ENCODE measurements at regions not wholly inside any gene's neighbourhood (a gene's known extent, or its start where the extent isn't known, plus 50 kb on each side); places are given as distances from the start of the nearest gene placed in this dataset.

DNA sequence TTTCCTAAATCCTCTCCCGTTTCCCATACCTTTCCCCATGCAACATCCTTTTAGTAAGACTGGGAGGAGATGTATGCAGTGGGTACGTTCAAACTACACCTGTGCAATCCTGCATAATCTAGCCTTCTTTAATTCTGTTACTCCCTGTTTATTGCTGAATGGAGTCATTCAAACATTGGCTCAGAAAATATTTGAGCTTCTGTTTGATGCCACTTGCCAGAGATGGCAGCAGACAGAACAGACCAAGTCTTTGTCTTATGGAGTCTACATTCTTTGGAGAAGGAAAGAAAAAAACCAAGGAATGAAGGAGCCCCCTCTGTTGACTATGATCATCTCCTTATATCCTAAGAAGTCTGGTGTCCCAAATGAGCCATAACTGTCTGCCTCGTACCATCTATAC lies 288.8 kb downstream of the HAPSTR1 start:
- TF ChIP-seq CTCF (IDR thresholded peaks at IDR 0.05) = no peak
- TF ChIP-seq POLR2AphosphoS5 (IDR thresholded peaks at IDR 0.05; ENCODE audit: low read depth, low read length) = no peak
- no peak for TF ChIP-seq TCF7L2 (IDR thresholded peaks at IDR 0.05; ENCODE audit: low read depth, low read length)
